ENCODE measurements at regions not wholly inside any gene's neighbourhood (a gene's known extent, or its start where the extent isn't known, plus 50 kb on each side); places are given as distances from the start of the nearest gene placed in this dataset.

- DNase-seq: no peak
These were observed 236.3 kb downstream of the ACKR3 start for GRCh38 chr2:236805800-236806531.

GRCh38 chr2:236809716-236810115 lies 240.1 kb downstream of the ACKR3 start:
- DNase-seq: no peak

GRCh38 chr2:236811062-236811656 lies 241.5 kb downstream of the ACKR3 start:
- no peak for DNase-seq

- no peak for DNase-seq
These were observed 244.1 kb downstream of the ACKR3 start for GRCh38 chr2:236813766-236814165.

- DNase-seq: no peak
These were observed 245.0 kb downstream of the ACKR3 start for GRCh38 chr2:236814593-236814992.

GRCh38 chr2:236815746-236816145 lies 246.1 kb downstream of the ACKR3 start:
- no peak for DNase-seq

- DNase-seq: no peak
These were observed 246.9 kb downstream of the ACKR3 start for GRCh38 chr2:236816197-236817170.

- DNase-seq: no peak
These were observed 248.8 kb downstream of the ACKR3 start for GRCh38 chr2:236818281-236819045.

GRCh38 chr2:236819275-236820002 lies 249.8 kb downstream of the ACKR3 start:
- DNase-seq: no peak

GRCh38 chr2:236820763-236821344 lies 251.2 kb downstream of the ACKR3 start:
- DNase-seq: no peak

GRCh38 chr2:236823041-236823629 lies 253.5 kb downstream of the ACKR3 start:
- no peak for DNase-seq

- DNase-seq: no peak
These were observed 254.3 kb downstream of the ACKR3 start for GRCh38 chr2:236823963-236824362.

- DNase-seq: no peak
These were observed 255.2 kb downstream of the ACKR3 start for GRCh38 chr2:236824836-236825235.

- DNase-seq: no peak
These were observed 256.4 kb downstream of the ACKR3 start for GRCh38 chr2:236825989-236826510.

GRCh38 chr2:236826606-236827156 lies 257.1 kb downstream of the ACKR3 start:
- no peak for DNase-seq

GRCh38 chr2:236827997-236828396 lies 257.7 kb upstream of the COPS8 start:
- DNase-seq: no peak

GRCh38 chr2:236828820-236829219 lies 256.9 kb upstream of the COPS8 start:
- DNase-seq: no peak

- DNase-seq: no peak
These were observed 254.8 kb upstream of the COPS8 start for GRCh38 chr2:236830926-236831325.

GRCh38 chr2:236831698-236832097 lies 254.0 kb upstream of the COPS8 start:
- no peak for DNase-seq

- DNase-seq: no peak
These were observed 252.1 kb upstream of the COPS8 start for GRCh38 chr2:236833501-236834073.
